ENCODE measurements at regions not wholly inside any gene's neighbourhood (a gene's known extent, or its start where the extent isn't known, plus 50 kb on each side); places are given as distances from the start of the nearest gene placed in this dataset.
"Not testable (repeated sequence)": the region's sequence is repeated elsewhere in the genome, so short reads cannot be mapped to it uniquely, and the experiment has no call there.

GRCh38 chr3:15993660-15994059 is 180.8 kb upstream of the GALNT15 start:
- DNase-seq, result not testable (repeated sequence)

- not testable (repeated sequence) for DNase-seq
These were observed 178.0 kb upstream of the GALNT15 start for GRCh38 chr3:15996496-15996895.

DNA sequence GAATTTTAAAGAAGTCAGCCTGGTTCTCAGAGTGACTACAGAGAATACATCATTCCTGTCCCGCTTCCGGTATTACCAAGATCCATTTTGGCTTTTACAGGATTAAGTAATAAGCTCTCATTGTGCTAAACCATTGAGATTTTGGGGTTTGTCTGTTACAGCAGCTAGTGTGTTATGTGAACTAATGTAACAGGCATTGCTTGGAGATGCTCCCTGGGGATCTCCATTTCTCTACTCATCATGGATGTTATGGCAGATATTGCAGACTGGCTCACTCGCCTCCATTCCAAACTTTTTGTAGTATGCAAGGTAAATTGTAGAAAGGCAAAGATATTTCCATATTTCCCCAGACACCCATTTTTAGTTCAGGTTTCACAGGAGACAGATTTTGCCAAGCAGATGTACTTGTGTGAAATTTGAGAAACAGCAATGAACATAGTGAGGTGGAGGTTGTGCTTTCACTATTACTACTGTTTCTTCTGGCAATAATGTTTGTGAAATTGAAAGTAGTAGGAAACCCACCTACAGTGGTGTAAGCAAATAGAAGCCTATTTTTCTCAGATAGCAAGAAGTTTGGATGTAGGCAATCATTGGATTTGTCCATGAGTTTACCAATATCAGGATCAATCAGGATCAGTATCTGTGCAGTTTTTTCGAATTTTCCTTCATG is 177.1 kb upstream of the GALNT15 start:
- no peak for DNase-seq

DNA sequence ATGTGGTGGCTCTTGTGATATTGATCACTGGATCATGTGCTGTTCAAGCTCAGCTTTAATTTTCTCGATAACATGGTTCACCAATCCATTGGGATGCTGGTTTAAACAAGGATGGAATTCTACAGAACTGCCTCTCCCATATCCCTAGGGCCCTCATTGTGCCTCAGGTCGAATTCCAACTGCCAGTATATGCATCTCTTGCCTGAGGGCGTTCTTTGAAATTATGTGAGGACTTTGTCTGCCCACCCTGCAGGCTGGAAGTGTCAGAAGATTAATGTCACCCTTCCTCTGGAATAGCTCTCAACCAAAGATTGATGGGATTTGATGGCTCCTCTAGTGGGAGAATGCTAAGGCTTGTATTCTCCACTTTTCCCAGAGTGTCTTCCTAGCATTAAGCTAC is 175.6 kb upstream of the GALNT15 start:
- no peak for DNase-seq

GRCh38 chr3:16004812-16005211 is 169.7 kb upstream of the GALNT15 start:
- DNase-seq, result no peak

DNA sequence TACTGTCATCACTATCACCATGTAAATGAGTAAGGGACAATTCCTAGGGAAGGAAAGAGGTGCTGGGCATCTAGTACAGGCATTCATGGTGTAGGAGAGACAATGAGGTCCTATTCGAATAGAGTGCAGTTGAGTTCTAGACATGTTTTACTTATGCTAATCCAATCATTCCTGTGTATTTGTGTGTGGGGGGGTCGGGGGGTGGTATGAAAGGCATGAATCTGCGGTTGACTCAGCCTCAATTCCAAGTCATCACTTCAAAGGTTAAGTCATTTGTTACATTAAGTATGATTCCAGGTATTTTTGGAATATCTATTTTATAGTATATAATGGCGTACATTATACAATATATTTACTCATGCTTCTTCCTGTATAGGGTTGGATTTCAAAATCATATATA is 163.1 kb upstream of the GALNT15 start:
- no peak for DNase-seq

GRCh38 chr3:16012086-16012485 is 162.4 kb upstream of the GALNT15 start:
- no peak for DNase-seq

GRCh38 chr3:16013568-16013967 is 160.9 kb upstream of the GALNT15 start:
- DNase-seq, result no peak

- DNase-seq, result not testable (repeated sequence)
These were observed 152.7 kb upstream of the GALNT15 start for GRCh38 chr3:16021801-16022200.

DNA sequence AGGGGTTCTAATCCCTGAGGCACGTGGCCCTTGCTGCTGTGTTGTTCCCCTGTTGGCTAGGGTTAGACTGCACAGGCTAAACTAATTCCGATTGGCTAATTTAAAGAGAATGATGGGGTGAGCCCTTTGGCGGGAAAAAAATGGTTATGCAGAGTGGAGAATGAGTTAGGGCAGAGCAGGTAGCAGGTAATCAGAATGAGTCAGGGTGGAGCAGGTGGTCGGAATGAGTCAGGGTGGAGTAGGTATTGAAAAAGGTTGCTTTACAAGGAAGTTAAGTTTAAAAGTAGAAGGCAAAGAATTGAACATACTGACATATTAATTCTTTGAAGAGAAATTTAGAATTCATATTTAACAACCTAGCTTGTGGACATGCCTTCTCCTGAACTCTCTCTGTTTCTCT is 150.6 kb upstream of the GALNT15 start:
- not testable (repeated sequence) for DNase-seq

DNA sequence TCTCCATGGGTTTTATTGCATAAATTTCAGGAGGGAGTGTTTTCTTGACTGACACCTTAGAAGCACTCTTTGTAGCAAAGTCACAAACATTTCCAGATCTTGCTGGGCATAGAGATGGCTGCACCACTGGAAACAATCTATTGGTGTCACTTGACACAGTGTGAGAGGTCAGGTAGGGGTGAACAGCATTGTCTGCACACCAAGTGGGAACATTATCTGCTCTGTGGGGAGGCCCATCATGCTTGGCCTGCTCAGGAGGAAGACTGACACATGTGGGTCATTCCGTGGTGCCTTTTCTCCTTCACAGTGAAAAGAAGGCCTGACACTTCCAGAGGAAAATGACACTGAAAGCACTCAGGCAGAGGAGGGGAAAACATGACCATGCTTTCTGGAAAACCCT is 149.9 kb upstream of the GALNT15 start:
- no peak for DNase-seq

DNA sequence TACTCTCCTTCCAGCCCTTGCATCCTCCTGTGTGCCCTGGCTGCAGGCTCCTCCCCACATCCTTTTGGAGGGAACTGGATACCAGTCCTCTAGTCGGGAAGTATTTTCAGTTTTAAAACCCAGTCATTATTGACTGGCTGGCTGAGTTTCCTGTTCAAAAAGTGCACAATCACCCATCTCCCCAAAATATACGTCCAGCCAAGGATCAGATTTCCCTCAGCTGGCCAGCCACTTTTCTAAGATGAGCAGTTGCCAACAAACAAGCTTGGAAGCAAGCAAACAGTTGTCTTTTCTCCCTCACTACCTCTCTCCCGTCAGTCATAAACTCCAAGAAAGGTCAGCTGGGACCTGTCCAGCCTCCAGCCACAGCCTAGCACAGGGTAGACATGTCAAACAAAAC is 147.7 kb upstream of the GALNT15 start:
- DNase-seq, result no peak

GRCh38 chr3:16028604-16029003 is 145.9 kb upstream of the GALNT15 start:
- DNase-seq, result no peak

GRCh38 chr3:16030342-16030741 is 144.1 kb upstream of the GALNT15 start:
- no peak for DNase-seq

DNA sequence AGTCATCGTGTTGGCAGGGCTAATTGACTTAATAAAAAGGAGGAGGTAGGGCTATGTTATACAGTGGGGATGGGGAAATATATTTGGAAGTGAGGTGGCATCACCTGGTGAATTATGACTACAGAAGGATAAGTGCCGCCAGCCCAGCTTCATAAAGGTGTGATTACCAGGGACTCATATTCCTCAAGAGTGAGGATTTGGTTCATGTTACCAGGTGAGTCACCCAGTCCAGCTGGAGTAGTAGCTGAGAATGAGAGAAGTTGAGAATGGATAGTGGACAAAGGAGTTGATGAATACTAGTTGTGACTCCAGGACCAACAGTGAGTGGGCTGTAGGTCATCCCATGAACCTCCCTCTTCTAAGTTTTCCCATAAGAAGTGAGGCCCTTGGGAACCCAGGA is 143.0 kb upstream of the GALNT15 start:
- DNase-seq, result no peak

GRCh38 chr3:16033889-16034687 is 140.4 kb upstream of the GALNT15 start:
- DNase-seq, result no peak

GRCh38 chr3:16040991-16041390 is 133.5 kb upstream of the GALNT15 start:
- no peak for DNase-seq

DNA sequence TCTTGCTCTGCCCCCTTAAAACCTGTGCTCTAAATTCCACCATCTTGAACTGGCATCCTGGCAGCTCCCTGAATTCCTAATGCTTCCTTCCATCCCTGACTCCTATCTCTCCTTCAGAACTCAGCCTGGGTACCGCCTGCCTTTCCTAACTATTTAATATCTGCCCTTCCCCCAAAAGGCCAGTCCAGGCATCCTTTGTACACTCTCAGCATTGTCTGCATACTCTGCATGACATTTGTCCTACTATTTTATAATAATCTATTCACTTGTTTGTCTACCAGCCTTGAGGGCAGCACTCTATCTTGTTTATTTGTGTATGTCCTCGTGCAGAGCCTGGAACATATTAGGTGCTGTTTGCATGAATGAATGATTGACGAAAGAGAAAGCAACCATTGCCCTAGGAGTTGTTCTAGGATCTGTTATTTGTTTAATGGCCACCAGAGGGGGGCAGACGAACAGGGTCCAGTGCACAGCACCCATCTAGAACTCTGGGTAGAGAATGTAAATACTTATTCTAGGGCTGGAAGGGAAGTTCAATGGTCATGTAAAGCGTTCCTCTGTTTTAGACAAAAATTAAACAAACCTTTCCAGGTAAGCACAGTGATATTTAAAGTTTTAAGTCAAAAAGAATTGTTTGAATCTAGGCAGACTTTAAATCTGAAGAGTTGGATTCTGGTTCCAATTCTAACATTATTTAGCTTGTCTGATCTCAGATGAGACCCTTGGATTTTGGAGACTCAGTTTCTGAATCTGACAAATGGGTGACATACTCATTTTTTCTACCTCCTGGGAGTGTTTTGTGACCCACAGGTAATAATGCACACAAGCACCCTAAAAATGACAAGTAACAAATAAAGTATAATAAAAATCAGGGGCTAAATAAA is 125.8 kb upstream of the GALNT15 start:
- peak; percentile 70 for DNase-seq

DNA sequence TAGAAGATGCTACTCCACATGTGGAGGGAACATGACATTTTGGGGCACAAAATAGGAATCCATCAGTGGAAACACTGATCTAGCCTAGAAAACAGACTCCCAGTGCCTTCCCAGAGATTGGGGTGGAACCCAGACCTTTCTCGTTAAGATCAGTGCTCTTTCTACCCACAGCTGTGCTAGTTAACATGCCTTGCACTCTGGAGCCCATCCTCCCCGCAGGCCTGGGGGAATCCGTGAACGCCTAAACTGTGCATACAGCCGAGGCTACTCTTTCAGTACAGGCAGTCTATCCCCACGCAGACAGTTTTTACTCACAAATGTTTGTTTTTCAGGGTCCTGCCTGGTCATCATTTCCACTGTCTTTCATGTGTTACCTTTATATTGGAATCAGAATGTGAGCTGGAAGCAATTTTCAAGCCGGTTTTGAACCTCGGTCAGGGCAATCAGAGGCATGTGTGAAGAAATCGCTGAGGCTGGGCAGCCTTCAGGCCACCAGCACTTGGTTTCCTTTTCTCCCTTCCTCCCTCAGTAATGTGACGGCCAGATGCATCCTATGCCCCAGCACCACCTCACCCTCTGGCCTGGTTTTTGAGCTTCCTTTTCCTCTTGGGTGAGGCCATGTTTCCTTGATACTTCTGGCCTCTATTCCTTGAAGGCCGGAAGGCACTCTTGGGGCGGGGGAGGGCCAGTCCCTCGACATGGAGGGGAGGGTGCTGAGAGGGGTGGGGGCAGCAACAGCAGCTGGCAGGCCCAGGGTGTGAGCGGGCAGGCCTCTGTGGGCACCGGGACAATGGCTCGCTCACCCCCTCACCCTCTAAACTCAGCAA is 123.6 kb upstream of the GALNT15 start:
- DNase-seq, result peak; percentile 41

DNA sequence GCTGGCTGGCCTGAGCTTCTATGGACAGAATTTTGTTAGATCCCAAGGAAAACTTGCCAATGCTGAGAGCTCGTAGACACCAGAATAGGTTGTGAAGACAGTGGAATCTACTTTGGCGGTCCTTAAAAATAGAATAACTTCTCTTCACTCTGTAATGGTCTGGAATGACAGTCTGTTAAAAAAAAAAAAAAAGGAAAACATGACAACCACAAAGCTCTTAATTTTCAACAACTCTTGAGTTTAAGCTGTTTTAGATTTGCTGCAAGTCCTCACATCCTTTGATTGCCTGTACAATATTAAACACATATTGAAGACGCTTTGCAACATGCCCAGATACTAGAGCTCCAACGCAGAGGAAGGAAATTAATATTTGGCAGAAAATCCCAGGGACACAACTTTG is 122.8 kb upstream of the GALNT15 start:
- DNase-seq, result no peak

DNA sequence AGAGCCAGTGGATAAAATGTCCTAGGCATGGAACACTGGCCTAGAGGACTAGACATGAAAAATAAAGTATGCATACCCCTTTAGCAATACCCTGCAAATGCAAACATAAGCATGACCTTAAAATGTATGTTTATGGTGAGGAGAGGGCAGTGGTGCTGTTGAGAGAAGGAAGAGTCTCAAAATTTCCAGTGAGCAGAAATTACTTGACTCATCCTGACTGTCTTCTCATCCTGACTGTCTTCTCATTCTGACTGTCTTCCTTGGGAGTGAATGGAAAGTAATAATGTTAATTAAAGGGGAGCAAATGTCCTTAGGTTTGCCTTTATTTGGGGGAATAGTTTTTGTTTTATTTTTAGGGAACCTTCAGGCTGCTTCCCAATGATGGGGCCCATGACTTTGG is 121.5 kb upstream of the GALNT15 start:
- DNase-seq, result no peak

DNA sequence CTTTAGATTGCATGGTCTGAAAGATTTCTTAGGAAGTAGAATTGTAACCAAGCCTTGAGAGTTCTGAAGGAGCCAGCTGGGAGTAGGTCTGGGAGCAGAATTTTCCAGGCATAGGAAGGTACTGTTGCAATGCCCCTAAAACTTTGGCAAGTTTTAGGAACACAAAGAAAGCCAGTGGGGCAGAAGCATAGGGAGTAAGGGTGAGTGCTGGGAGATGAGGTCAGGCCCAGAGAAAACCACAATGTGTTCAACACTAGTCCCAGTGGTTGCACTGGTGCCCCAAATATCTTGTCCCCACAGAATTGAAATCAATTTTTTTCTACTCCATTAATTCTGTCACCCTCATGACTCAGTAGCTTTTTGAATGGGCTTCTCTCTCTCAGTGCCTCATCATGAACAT is 120.7 kb upstream of the GALNT15 start:
- no peak for DNase-seq
